GM12874 (cell line): ENCODE measurements at regions not wholly inside any gene's neighbourhood (a gene's known extent, or its start where the extent isn't known, plus 50 kb on each side); places are given as distances from the start of the nearest gene placed in this dataset.

ENCODE experiments used
- CTCF ChIP-seq: IDR thresholded peaks from 2 replicates; pipeline ENCODE4 v1.5.1; 2011; ENCODE audit warnings: low read depth, mild to moderate bottlenecking, control low read depth, low read length, moderate library complexity; ENCODE audit not compliant: insufficient read depth

DNA sequence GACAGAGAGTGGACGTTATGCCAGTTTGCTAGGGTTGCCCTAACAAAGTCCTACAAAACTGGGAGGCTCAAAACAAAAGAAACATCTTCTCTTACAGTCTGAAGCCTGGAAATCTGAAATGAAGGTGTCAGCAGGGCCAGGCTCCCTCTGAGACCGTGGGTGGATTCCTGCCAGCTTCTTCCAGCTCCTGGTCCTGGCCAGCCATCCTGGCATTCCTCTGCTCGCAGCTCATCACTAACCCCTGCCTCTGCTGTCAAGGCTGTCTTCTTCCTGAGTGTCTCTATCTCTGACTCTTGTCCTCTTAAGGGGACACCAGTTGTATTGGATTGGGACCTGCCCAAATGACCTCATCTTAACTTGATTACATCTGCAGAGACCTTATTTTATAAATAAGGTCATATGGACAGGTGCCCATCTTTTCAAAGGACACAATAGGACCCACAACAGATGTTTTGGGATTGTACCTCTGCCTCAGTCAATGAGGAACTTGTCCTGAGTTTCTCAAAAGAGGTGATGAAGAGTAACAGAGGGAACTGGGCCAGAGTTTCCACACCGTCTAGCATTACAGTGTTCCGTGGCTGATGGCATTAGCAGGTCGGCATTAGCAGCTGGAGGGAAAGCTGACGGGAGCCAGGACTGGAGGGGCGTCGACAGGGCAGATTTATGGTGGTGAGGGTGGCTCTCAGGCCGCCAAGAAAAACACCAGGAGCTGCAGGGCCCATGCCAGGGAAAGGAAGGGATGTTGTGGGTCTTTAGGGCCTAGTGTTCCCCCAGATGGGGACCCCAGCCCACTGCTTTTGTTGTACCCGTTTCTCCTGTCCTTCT, 157.3 kb downstream of the TBXT start:
- TF ChIP-seq CTCF, result no peak

DNA sequence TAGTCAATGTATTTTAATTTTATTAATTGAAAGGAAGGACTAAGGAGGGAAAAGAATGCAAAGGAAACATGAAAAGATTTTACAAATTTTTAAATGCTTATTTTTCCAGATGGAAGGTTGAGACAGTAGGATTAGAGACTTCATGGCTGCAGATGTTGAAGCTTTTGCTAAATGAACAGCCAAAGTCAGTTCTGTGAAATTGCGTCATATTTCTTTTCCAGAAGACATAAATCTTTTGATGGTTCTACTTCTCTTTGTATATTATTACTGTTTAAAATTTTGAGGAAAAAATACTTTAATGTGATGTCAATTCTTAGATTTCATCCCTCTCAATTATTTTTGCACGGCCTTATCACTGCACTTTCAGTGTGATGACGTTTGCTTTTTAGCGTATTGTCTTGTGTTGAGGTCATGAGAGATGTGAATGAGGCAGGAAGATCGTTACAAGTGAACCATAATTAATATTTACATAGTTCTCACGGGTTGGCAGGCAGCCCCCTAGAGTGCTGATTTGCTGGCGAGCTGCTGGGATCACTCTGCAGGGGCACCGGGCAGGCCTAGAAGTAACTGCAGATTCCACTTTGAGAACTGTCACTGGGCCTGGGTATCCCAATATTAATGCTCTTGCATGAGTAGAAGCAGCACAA, 158.1 kb downstream of the TBXT start:
- no peak for TF ChIP-seq CTCF

DNA sequence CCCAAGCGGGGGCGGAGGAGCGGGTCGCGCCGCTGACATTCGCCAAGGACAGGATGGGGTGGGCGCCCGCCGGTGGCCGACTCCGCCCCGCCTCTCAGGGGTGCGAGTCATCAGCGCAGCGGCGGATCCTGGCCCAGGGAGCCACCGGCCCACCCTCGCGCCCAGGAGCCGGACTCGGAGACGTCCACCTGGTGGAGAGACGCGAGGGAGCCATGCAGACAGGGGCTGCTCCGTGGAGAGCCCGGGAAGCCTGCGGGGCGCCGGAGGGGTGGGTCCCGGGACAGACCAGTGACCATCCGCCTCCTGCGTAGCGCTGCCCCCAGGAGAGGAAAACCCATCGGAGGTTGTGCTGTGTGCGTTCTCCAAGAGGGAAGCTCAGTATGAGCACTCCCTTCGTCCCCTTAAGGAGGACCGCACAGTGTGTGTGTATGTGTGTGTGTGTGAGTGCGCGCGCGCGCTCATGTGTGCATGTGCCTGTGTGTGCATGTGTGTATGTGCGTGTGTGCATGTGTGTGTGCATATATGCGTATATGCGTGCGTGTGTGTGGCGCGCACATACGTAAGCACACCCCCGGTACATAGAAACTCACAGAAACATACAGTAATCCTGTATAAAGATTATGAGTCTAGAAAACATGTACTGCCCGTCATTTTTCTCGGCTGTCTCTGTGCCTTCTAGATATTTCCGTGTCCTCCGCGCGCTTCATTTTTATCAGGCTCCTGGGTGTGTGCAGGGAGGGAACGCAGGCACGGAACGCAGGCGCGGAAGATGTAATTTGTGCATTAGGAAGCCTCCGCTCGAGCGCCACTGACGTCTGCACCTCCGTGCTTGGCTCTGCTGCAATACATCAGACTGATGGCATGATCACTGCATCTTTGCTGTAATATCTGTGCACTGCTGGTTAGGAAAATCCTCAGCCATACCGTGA, 158.9 kb downstream of the TBXT start:
- TF ChIP-seq CTCF, result no peak

DNA sequence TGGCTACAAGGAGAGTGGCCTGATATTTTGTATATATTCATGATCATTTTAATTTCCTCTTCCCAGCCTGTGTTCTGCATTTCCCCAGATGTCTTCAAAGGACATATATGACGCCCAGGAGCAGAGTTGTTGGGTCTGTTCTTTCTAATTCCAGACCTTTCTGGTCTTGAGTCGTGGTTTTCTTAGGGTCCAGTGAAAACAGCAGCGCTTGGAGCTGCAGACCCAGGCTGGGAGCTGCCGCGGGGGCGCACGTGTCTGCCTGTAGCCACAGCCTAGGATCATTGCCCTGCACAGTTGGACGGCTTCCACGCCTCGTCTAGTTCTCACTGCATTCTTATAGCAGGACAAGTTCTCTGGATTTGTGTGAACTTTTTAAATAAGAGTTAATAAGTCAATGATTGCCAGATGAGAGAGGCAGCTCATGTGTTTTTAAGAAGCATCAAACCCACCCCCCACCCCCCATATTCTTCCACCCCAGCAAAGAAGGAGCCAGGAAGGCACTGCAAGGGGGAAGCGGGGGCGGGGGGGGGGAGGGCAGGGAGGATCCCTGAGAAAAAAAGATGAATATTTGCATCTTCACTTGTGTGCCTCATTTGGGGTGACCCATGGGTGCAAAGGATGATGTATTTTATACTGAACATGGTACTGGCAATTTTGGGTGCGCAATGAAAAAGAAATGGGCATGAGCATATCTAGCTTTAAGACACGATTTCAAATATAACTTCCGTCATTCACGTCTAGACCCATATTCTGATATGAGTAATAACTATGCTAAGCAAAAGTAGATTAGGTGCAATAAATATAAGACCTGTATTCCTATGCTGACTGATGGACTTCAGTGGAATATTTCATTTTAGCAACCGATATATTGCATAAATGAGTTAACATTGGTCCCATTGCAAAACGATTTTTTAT, 160.0 kb downstream of the TBXT start:
- TF ChIP-seq CTCF, result no peak

- no peak for TF ChIP-seq CTCF
Observed at GRCh38 chr6:166006900-166007301, 160.8 kb downstream of the TBXT start.

- TF ChIP-seq CTCF, result no peak
Observed at GRCh38 chr6:166005944-166006899, 161.4 kb downstream of the TBXT start.
